ENCODE measurements at regions not wholly inside any gene's neighbourhood (a gene's known extent, or its start where the extent isn't known, plus 50 kb on each side); places are given as distances from the start of the nearest gene placed in this dataset.

- DNase-seq, result no peak
Observed at GRCh38 chr5:158553195-158553961, 546.3 kb downstream of the EBF1 start.

- DNase-seq, result no peak
Observed at GRCh38 chr5:158552241-158552640, 547.5 kb downstream of the EBF1 start.

GRCh38 chr5:158549311-158549710 lies 550.4 kb downstream of the EBF1 start:
- DNase-seq, result no peak

DNA sequence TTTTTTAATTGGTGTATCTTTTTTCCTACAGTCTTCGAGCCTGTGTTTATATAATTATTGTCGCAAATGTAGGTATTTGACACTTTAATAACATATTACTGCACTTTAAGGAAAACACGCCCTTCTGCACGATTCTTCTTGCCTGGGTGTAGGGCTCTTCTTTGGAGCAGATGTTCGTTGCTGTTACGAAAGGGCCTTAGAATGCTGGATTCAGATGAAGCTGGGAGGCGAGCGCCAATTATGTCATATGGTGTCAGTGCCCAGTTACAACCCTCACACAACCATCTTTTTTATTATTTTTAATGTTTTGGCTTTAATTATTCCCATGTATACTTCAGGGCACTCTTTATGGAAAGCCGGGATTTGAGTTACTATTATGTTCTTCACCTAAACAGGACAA lies 553.0 kb downstream of the EBF1 start:
- DNase-seq, result no peak

DNA sequence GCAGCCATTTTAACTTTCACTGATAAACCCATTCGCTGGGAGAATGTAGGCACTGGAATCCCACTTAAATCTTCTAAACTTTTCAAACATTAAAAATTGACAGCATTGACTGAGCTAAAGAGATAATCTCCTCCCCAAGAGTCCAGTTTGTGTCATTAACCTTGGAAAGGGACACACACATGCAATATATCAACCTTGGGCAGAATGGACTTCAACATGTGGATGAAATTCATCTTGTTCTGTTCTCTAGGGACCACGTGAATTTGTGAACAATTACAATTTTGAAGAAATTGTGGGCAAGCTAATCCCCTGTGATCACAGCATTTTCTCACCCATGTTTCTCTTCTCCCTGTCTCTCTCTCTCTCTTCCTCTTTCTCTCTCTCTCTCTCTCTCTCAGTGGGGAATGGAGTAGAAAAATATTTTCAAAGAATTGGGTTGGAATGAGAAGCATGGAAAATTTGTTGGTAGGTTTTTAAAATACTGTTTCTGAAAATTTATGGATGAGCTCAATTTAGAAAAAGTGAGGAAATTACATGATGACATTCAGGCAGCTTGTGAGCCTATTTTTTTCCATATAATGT lies 553.7 kb downstream of the EBF1 start:
- no peak for DNase-seq

- DNase-seq, result no peak
Observed at GRCh38 chr5:158544388-158545339, 555.1 kb downstream of the EBF1 start.

GRCh38 chr5:158543539-158544387 lies 556.0 kb downstream of the EBF1 start:
- no peak for DNase-seq

GRCh38 chr5:158541536-158542297 lies 558.0 kb downstream of the EBF1 start:
- DNase-seq, result no peak

DNA sequence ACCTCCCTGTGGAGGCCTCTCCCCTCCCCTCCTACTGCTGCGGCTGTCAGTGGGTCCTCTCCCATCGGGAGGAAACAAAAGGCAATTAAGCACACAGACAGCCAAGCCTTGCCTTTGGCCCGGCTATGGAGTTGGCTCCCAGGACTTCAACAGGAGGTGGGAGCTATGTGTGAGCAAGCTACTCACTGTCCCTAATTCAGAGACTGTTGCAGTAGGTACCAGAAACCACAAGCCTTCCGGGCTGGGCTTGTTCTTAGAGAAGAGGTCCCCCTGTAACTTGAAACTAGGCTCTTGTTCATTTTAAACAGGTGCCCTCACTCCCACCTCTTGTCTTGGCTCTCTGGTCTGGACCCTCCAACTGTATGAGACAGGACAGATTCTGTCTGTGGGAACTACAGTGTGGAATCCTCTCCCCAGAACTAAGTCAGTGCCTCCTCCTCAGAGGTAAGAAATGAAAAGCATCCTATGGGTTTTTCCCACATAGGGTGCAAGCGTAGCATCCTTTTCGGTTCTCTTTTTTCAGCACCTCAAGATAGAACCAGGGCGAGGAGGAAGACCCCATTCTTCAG lies 561.1 kb downstream of the EBF1 start:
- DNase-seq, result no peak

DNA sequence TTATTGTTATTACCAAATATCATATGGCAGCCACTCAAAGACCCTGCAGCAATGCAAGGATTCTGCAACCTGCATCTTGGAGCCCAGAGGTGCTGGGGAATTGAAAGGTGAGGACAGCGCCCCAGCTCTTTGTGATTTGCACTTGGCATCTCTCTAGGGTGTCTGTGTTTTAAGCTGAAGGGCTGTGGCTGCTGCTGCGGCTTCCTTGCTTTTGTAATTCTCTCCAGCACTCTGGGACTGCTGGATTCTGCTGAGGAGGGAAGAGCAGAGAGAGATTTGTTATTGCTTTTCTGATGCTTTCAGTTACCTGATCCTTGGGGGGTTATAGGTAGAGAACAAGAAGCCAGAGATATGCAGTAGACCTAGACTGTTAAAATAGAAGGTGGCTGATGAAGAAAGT lies 562.4 kb downstream of the EBF1 start:
- DNase-seq, result no peak

GRCh38 chr5:158534203-158534602 lies 565.5 kb downstream of the EBF1 start:
- no peak for DNase-seq

- no peak for DNase-seq
Observed at GRCh38 chr5:158532739-158533138, 567.0 kb downstream of the EBF1 start.

DNA sequence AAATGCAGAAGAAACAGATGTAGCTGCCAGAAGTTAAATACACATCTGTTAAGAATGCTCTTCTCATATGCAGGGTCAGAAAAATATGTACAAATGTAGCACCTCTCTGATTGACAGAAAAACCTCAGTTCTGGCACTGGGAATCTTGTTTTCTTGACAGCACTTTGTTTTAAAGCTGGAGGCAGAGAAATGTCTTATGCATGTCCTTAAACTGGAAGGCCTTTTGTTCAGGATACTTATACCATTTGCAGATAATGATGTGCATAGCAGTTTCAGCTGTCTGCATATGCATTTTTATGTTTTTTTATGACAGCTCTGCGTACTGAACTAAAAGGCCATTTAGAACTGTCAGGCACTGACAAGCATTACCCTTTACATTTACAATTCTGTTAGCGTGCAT lies 567.9 kb downstream of the EBF1 start:
- DNase-seq, result no peak

DNA sequence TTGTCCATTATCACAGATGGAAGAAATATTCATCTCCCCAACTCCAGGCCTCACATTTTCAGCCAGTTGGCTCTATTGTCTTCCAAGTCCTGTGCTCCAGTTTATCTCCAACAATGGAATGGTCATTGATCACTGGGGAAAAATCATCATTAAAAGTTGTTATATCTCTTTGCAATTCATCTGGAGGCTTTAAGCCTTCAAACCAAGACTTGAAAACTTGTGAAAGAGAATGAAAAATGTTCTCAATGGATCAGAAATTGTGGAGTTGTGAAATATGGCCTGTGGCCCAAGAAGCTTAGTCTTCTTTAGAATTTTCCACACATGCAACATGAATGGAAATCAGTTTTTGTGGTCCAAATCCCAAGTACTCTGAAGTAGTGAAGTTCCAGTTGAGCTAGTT lies 569.6 kb downstream of the EBF1 start:
- no peak for DNase-seq

DNA sequence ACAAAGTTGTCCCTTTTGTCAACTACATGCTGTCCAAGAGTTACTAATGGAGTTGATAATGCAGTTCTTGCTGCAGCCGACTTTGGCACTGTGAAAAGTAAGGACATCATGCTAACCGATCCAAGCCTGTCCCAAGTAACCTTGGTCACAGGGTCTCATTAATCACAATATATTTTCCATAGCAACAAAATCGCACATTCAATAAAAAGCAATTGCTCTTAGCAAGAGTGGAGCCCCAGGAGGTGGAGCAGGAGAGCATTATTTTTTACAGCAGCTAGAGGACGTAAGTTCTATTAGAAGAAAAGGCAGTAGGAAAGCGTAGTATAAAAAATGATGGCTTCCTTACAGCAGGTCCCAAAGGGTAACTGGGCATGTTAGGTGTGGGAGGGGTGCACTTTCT lies 570.3 kb downstream of the EBF1 start:
- DNase-seq, result no peak

GRCh38 chr5:158525663-158526062 lies 574.1 kb downstream of the EBF1 start:
- no peak for DNase-seq

DNA sequence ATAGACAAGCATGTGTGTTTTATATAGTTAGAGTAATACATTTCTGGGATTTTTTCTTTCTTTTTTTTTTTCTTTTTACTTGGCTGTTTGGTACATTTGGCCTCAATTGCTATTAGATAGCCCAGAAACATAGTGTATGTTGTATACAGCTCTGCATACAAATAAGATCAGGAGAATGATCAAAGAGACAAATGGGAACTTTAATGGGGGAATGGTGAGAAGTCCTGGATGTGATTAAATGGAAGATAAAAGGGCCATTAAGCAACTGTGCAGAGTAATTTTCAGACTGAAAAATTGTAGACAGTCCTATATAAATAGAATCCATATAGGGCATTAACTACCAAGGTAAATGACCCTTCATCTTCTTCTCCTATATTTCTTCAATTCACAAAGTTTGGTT lies 575.6 kb downstream of the EBF1 start:
- no peak for DNase-seq

- no peak for DNase-seq
Observed at GRCh38 chr5:158522776-158523175, 576.9 kb downstream of the EBF1 start.

DNA sequence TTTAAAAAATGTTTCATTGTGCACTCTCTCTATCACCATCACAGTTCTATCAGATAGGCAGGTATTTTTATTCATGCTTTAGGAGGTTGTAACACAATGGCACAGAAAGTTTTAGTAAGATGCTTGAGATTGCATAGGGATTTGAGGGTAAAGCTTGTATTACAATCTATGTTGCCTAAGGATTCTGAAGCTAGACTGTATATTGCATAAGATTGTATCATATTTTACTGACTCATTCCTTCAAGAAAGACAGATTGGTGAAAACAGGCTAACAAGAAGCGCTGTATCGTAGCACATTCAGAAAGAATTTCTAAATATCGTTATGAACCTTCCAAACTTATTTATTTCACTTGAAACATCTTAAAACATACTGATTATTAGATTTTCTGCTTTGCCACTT lies 577.7 kb downstream of the EBF1 start:
- DNase-seq, result no peak

DNA sequence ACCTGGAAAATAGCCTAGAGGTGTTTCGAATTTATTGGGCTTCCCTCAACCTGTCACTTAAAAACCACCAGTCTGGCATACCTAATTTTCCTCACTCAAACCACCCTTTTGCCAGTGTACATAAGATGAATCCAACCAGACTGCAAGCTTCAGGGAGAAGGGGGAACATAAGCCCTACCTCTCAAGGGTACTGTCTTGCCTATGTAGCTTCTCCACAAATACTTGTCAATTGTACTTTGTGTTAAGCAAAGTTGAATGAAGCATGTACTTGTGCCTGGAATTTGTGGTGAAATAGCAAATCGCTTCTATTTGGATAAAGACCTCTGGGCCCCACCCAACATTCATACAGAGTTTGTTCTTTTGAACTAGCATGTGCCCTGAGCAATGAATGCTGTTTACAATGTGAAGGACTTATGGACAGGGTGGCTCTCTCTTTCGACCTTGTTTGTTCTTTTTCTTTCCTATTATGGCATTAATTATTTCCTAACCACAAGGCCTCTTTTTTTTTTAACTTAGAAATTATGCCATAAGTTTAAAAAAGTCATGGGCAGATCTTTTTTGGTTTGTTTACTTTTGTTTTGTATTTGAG lies 580.2 kb downstream of the EBF1 start:
- no peak for DNase-seq

DNA sequence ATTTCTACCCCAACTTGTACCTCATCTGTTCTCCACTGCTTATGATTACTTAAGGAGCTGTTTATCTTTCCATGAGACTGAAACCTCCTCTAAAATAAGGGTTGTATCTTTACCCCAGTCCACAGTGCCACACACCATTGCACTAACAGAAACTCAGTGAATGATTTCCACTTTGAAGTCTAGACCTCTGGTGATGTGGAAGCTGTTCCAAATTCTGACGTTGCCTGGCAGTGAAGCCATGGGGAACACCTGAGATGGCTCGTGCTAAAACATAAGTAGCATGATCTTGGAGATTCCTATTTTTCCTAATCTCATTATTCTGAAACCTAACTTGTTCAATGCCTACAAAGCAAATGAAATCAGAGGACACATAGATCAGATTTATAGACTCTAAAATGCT lies 583.2 kb downstream of the EBF1 start:
- no peak for DNase-seq
